AG04449 (cell line): ENCODE measurements at regions not wholly inside any gene's neighbourhood (a gene's known extent, or its start where the extent isn't known, plus 50 kb on each side); places are given as distances from the start of the nearest gene placed in this dataset.

Experiments used
- CTCF ChIA-PET: fragments of 350-600 bp; formaldehyde crosslinking; extraction: SDS; loops from one replicate; lab custom pipeline; 2021; ENCODE audit warnings: antibody characterized with exemption; lab: Yijun Ruan, JAX
- POLR2A ChIA-PET: fragments of 400-600, 350-600 bp; formaldehyde crosslinking; extraction: SDS; loops from one replicate; lab custom pipeline; 2020; ENCODE audit warnings: antibody characterized with exemption, inconsistent platforms; lab: Yijun Ruan, JAX
- DNase-seq: peaks from one replicate; pipeline ENCODE4 v3.0.0-alpha.2; 2010; ENCODE audit warnings: low read depth, low spot score
- H3K4me3 ChIP-seq: 2 replicates; pipeline ENCODE4 v1.5.1; 2011; ENCODE audit warnings: low read depth, mild to moderate bottlenecking, control low read depth, low read length
- TF ChIP-seq, protein P1 (sequence below): IDR thresholded peaks from one replicate; pipeline ENCODE4 v1.5.1; 2011; ENCODE audit warnings: mild to moderate bottlenecking, moderate library complexity, low read length, control low read depth, inconsistent platforms; ENCODE audit not compliant: insufficient read depth; ENCODE audit errors: missing control alignments

- POLR2A ChIA-PET = no interaction called here
- CTCF ChIA-PET = no interaction called here
- no peak overlapping the region for H3K4me3 ChIP-seq
- DNase-seq = no peak
- TF ChIP-seq, protein P1, sequence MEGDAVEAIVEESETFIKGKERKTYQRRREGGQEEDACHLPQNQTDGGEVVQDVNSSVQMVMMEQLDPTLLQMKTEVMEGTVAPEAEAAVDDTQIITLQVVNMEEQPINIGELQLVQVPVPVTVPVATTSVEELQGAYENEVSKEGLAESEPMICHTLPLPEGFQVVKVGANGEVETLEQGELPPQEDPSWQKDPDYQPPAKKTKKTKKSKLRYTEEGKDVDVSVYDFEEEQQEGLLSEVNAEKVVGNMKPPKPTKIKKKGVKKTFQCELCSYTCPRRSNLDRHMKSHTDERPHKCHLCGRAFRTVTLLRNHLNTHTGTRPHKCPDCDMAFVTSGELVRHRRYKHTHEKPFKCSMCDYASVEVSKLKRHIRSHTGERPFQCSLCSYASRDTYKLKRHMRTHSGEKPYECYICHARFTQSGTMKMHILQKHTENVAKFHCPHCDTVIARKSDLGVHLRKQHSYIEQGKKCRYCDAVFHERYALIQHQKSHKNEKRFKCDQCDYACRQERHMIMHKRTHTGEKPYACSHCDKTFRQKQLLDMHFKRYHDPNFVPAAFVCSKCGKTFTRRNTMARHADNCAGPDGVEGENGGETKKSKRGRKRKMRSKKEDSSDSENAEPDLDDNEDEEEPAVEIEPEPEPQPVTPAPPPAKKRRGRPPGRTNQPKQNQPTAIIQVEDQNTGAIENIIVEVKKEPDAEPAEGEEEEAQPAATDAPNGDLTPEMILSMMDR = no peak
Observed at GRCh38 chr5:111946556-111946955, 189.6 kb upstream of the NREP start.

GRCh38 chr5:111945535-111945934 is 188.5 kb upstream of the NREP start:
- no peak for DNase-seq
- ChIA-PET POLR2A (interaction anchor here (0.9 kb wide), 1 partner anchor 188 kb away, joined by 3 read pairs; no protein-coding TSS in a partner anchor), CTCF (interaction anchor here (0.7 kb wide), 1 partner anchor 16 kb away, joined by 3 read pairs; no protein-coding TSS in a partner anchor)
- TF ChIP-seq, protein P1 = no peak
- H3K4me3 ChIP-seq = no peak overlapping the region

- no peak for DNase-seq
- POLR2A ChIA-PET = interaction anchor here (0.9 to 1.3 kb wide), 2 partner anchors 9 to 55 kb away, joined by 3 to 7 read pairs; no protein-coding TSS in a partner anchor
- no peak overlapping the region for H3K4me3 ChIP-seq
- CTCF ChIA-PET = interaction anchor here (1.0 to 1.7 kb wide), 2 partner anchors 9 to 185 kb away, joined by 3 to 7 read pairs; no protein-coding TSS in a partner anchor
- TF ChIP-seq, protein P1 = no peak
Observed at GRCh38 chr5:111942661-111943401, 185.8 kb upstream of the NREP start.

DNA sequence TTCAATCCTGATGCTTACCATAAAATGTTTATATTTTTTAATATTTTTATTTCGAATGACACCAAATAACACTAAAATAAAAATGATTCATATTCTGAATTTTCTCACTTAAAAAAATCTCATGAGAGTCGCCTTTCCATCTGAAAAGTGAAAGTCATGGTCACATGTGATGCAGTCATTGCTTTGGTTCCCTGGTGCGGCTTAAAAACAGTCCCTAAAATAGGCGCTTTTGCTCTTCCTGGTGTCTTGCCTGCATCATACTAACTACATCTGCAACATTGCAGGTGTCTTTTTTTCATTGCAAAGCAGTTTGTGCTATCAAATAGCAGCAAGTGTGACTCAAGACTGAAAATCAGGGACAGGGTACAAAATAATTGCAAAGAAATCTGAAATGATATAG is 185.2 kb upstream of the NREP start:
- ChIA-PET CTCF (no interaction called here), POLR2A (no interaction called here)
- H3K4me3 ChIP-seq = no peak overlapping the region
- DNase-seq = no peak
- TF ChIP-seq, protein P1 = no peak

- TF ChIP-seq, protein P1 = no peak
- no peak overlapping the region for H3K4me3 ChIP-seq
- DNase-seq = no peak
- POLR2A ChIA-PET = no interaction called here
- CTCF ChIA-PET = interaction anchor here (1.1 to 1.9 kb wide), 2 partner anchors 8 to 209 kb away, joined by 3 to 5 read pairs; no protein-coding TSS in a partner anchor
Observed at GRCh38 chr5:111937094-111937493, 180.1 kb upstream of the NREP start.

DNA sequence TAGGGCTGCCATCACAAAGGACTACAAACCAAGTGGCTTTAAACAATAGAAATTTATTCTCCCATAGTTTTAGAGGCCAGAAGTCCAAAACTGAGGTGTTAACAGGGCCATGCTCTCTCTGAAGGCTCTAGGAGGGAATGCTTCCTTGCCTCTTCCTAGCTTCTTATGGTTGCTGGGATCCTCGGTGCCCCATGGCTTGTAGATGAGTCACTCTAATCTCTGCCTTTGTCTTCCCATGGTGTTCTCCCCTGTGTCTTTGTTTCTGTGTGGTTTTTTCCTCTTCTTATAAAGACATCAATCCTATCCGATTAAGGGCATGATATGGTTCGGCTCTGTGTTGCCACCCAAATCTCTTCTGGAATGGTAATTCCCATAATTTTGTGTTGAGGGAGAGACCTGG is 178.8 kb upstream of the NREP start:
- CTCF ChIA-PET = interaction anchor here (1.6 kb wide), 1 partner anchor 210 kb away, joined by 4 read pairs; no protein-coding TSS in a partner anchor
- no peak overlapping the region for H3K4me3 ChIP-seq
- POLR2A ChIA-PET = interaction anchor here (1.6 kb wide), 1 partner anchor 178 kb away, joined by 4 read pairs; no protein-coding TSS in a partner anchor
- TF ChIP-seq, protein P1 = no peak
- no peak for DNase-seq
